ENCODE measurements at regions not wholly inside any gene's neighbourhood (a gene's known extent, or its start where the extent isn't known, plus 50 kb on each side); places are given as distances from the start of the nearest gene placed in this dataset.

DNA sequence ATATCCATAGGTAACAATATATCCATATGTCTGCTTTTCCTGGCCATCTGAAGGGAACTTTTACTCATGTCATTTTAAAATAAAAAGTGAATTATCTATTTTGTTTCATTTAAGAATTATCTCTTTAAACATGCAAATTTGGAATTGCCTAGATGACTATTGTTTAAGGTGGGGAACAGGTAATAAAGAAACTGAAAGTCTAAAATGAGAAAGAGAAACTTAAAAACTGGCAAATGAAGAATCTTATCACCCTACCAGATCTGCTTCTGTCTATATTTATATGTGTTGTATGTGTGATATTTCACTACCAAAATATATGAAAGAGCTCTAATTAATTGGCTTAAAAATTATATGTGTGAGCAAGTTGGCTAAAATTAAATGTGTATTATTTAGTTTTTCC, 243.2 kb upstream of the KCNH7 start:
- H3K27ac ChIP-seq = no peak overlapping the region
- no peak for DNase-seq
- H3K4me3 ChIP-seq (ENCODE audit: low read depth, low read length) = no peak overlapping the region
- no peaks in the 10 kb centered on the region for H3K9me3 ChIP-seq (ENCODE audit: severe bottlenecking)
- H3K36me3 ChIP-seq = no peaks in the 10 kb centered on the region
- no peaks in the 10 kb centered on the region for H3K27me3 ChIP-seq (ENCODE audit: insufficient read depth, low read depth, severe bottlenecking)
- TF ChIP-seq, protein P1, sequence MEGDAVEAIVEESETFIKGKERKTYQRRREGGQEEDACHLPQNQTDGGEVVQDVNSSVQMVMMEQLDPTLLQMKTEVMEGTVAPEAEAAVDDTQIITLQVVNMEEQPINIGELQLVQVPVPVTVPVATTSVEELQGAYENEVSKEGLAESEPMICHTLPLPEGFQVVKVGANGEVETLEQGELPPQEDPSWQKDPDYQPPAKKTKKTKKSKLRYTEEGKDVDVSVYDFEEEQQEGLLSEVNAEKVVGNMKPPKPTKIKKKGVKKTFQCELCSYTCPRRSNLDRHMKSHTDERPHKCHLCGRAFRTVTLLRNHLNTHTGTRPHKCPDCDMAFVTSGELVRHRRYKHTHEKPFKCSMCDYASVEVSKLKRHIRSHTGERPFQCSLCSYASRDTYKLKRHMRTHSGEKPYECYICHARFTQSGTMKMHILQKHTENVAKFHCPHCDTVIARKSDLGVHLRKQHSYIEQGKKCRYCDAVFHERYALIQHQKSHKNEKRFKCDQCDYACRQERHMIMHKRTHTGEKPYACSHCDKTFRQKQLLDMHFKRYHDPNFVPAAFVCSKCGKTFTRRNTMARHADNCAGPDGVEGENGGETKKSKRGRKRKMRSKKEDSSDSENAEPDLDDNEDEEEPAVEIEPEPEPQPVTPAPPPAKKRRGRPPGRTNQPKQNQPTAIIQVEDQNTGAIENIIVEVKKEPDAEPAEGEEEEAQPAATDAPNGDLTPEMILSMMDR (IDR thresholded peaks at IDR 0.05; ENCODE audit: low read depth, low read length) = no peak

DNA sequence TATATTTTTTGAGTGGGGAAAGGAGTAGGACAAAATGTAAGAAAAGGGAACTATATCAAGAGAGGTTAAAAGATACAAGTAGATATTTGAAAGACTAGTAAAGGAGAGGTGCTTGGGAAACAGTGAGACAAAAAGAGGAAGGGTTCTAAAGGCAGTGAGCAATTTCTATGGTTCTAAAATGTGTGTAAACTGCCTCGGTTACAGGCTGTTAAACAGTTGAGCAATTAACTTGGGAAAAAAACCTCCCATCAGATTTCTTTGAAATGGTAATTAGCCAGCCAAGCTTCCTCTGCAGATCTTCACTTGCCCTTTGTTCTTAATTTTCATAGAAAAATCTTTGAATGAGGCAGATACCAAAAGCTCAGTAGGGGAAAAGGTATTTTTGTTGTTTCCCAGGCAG, 238.7 kb upstream of the KCNH7 start:
- Histone ChIP-seq H3K36me3 (no peaks in the 10 kb centered on the region), H3K4me3 (ENCODE audit: low read depth, low read length) (no peak overlapping the region), H3K27me3 (ENCODE audit: insufficient read depth, low read depth, severe bottlenecking) (no peaks in the 10 kb centered on the region), H3K9me3 (ENCODE audit: severe bottlenecking) (no peaks in the 10 kb centered on the region), H3K27ac (no peak overlapping the region)
- TF ChIP-seq, protein P1 (IDR thresholded peaks at IDR 0.05; ENCODE audit: low read depth, low read length) = no peak
- no peak for DNase-seq

DNA sequence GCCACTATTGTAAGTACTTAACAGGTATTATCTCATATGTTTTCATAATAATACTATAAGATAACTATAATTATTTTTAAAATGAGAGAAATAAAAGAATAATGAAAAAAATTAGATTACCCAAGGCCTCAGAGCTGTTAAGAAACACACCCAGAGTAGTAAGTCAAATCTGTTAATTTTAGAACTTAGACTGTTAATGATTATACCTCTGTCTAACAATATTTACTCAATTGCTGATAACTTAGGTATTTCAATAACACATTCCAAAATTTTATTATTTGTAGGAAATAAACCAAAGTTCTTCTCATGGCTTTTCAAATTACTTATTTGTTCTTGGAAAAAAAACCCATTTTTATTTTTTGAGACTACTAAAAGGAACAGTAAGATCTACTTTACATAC, 227.5 kb upstream of the KCNH7 start:
- TF ChIP-seq, protein P1 (IDR thresholded peaks at IDR 0.05; ENCODE audit: low read depth, low read length) = no peak
- DNase-seq = no peak
- no peak overlapping the region for H3K27ac ChIP-seq

DNA sequence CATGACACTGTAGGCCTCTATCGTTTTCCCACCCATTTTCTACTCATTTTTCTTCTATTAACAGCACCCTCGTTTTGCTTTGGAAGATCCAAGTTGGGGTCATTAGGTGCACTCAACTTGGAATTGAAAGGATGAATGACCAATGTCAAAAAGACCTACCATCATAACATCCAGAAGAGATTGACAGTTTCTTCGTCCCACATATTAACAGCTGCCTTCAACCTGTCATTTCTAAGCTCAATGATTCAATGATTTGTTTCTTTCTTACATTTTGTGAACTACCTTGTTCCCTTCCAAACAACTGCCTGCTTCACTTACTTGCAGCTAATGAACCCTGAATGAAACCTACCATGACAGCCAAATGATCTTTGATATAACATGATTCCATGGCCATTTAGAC, 224.0 kb upstream of the KCNH7 start:
- no peak overlapping the region for H3K4me3 ChIP-seq (ENCODE audit: low read depth, low read length)
- no peak overlapping the region for H3K27ac ChIP-seq
- no peaks in the 10 kb centered on the region for H3K27me3 ChIP-seq (ENCODE audit: insufficient read depth, low read depth, severe bottlenecking)
- H3K36me3 ChIP-seq = no peaks in the 10 kb centered on the region
- DNase-seq = no peak
- no peaks in the 10 kb centered on the region for H3K9me3 ChIP-seq (ENCODE audit: severe bottlenecking)
- TF ChIP-seq, protein P1 (IDR thresholded peaks at IDR 0.05; ENCODE audit: low read depth, low read length) = no peak

More for the DNA sequence above, 227.5 kb upstream of the KCNH7 start:
- Histone ChIP-seq H3K4me3 (ENCODE audit: low read depth, low read length) (no peak overlapping the region), H3K27me3 (ENCODE audit: insufficient read depth, low read depth, severe bottlenecking) (no peaks in the 10 kb centered on the region), H3K36me3 (no peaks in the 10 kb centered on the region), H3K9me3 (ENCODE audit: severe bottlenecking) (no peaks in the 10 kb centered on the region)

DNA sequence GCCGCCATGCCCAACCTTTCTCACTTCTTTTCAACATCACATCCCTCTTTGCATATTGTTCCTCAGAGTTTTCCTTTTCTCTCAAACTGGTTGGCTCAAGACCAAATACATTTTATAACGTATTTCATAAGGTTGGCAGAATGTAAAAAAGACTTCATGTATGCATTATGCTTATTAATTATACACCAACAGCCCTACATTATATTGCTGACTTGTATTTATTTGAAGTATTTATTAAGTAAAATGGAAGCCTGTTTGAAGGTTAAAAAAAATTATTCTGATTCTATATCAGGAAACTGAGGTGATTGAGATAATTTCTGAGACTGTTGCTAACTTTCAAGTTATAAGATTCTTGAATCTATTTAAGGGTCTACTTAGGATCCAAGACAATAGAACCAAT, 208.0 kb upstream of the KCNH7 start:
- no peak overlapping the region for H3K4me3 ChIP-seq (ENCODE audit: low read depth, low read length)
- no peaks in the 10 kb centered on the region for H3K36me3 ChIP-seq
- H3K9me3 ChIP-seq (ENCODE audit: severe bottlenecking) = no peaks in the 10 kb centered on the region
- H3K27ac ChIP-seq = no peak overlapping the region
- no peak for DNase-seq
- no peaks in the 10 kb centered on the region for H3K27me3 ChIP-seq (ENCODE audit: insufficient read depth, low read depth, severe bottlenecking)
- TF ChIP-seq, protein P1 (IDR thresholded peaks at IDR 0.05; ENCODE audit: low read depth, low read length) = no peak

DNA sequence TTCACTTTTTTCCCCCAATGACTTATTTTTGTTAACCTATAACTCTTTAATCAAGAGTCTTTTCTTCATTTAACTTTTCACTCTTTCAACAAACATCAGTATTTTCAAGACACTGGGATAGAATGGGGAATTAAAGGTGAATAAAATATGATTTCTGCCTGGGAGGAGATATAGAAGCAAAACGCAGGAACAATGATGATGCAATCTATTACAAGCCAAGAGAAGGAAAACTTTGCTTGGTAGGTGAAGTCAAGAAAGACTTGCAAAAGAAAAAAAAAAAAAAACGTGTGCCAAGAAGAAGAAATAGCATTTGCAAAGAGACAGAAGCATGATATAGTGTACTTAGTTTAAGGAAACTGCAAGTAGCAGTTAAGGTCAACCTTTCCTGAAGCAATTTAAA, 207.3 kb upstream of the KCNH7 start:
- no peak for DNase-seq
- no peak overlapping the region for H3K4me3 ChIP-seq (ENCODE audit: low read depth, low read length)
- no peaks in the 10 kb centered on the region for H3K27me3 ChIP-seq (ENCODE audit: insufficient read depth, low read depth, severe bottlenecking)
- H3K36me3 ChIP-seq = no peaks in the 10 kb centered on the region
- no peak overlapping the region for H3K27ac ChIP-seq
- H3K9me3 ChIP-seq (ENCODE audit: severe bottlenecking) = no peaks in the 10 kb centered on the region
- TF ChIP-seq, protein P1 (IDR thresholded peaks at IDR 0.05; ENCODE audit: low read depth, low read length) = no peak
